ENCODE measurements at regions not wholly inside any gene's neighbourhood (a gene's known extent, or its start where the extent isn't known, plus 50 kb on each side); places are given as distances from the start of the nearest gene placed in this dataset.

DNA sequence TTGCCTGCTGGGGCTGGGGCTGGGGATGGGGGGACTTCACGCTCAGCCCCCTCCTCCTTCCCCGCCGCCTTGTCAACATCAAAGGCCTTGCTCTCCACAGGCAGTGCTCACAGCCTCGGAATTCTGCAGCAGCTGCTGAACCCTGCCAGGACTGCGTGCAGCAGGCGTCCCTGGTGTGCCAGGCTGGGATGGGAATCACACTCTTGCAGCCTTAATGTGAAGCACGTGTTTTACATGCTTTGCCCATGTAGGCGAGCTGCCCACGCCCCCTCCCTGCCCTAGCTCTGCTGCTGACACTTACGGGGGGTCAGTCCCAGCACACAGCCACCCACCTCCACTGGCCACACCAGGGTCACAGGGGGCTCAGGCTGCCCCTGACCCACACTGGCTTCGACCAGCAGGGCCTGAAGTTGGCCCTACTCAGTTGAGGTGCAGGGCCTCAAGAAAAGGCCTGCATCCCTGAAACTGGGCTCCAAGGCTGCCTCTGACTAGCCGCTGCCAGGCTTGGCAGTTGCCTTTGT is 276.2 kb upstream of the RTL1 start:
- H3K9me3 Mint-ChIP-seq (ENCODE audit: unreplicated experiment): peaks cover 13% of the 10 kb centered on the region
- TF ChIP-seq EZH2 (IDR thresholded peaks at IDR 0.05; ENCODE audit: insufficient read depth, low read length): no peak
- TF ChIP-seq, protein P1, sequence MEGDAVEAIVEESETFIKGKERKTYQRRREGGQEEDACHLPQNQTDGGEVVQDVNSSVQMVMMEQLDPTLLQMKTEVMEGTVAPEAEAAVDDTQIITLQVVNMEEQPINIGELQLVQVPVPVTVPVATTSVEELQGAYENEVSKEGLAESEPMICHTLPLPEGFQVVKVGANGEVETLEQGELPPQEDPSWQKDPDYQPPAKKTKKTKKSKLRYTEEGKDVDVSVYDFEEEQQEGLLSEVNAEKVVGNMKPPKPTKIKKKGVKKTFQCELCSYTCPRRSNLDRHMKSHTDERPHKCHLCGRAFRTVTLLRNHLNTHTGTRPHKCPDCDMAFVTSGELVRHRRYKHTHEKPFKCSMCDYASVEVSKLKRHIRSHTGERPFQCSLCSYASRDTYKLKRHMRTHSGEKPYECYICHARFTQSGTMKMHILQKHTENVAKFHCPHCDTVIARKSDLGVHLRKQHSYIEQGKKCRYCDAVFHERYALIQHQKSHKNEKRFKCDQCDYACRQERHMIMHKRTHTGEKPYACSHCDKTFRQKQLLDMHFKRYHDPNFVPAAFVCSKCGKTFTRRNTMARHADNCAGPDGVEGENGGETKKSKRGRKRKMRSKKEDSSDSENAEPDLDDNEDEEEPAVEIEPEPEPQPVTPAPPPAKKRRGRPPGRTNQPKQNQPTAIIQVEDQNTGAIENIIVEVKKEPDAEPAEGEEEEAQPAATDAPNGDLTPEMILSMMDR (IDR thresholded peaks at IDR 0.05; ENCODE audit: insufficient read depth, low read depth, low read length): no peak
- H2AFZ ChIP-seq (ENCODE audit: low read depth, low read length): no peak overlapping the region
- H3K4me1 Mint-ChIP-seq (ENCODE audit: low read depth, unreplicated experiment): no peaks in the 10 kb centered on the region
- H3K36me3 Mint-ChIP-seq (ENCODE audit: low read depth, unreplicated experiment): no peaks in the 10 kb centered on the region
- no peaks in the 10 kb centered on the region for H3K4me1 ChIP-seq (ENCODE audit: insufficient read depth, low read length)
- H3K4me2 ChIP-seq (ENCODE audit: low read length): no peak overlapping the region
- no peak overlapping the region for H3K27ac Mint-ChIP-seq (ENCODE audit: unreplicated experiment)
- no peak overlapping the region for H3K27ac ChIP-seq (ENCODE audit: low read depth, low read length)
- H3K9ac ChIP-seq (ENCODE audit: low read length): no peak overlapping the region
- H3K4me3 Mint-ChIP-seq (ENCODE audit: unreplicated experiment): no peak overlapping the region
- DNase-seq (ENCODE audit: low read depth) (no peak), FAIRE-seq (no peak)
- peaks cover 15% of the 10 kb centered on the region for H3K27me3 Mint-ChIP-seq (ENCODE audit: low read depth, unreplicated experiment)
- H3K79me2 ChIP-seq (ENCODE audit: insufficient read depth, low read length): no peaks in the 10 kb centered on the region
- peaks cover 7% of the 10 kb centered on the region for H3K9me3 ChIP-seq (ENCODE audit: insufficient read depth, low read depth, low read length)
- no peaks in the 10 kb centered on the region for H3K36me3 ChIP-seq (ENCODE audit: insufficient read depth, low read length)
- H3K4me3 ChIP-seq (ENCODE audit: insufficient read depth, low read depth, low read length): no peak overlapping the region
- peaks cover 3% of the 10 kb centered on the region for H3K27me3 ChIP-seq (ENCODE audit: insufficient read depth, low read length)
- no peaks in the 10 kb centered on the region for H4K20me1 ChIP-seq (ENCODE audit: insufficient read depth, low read length)

DNA sequence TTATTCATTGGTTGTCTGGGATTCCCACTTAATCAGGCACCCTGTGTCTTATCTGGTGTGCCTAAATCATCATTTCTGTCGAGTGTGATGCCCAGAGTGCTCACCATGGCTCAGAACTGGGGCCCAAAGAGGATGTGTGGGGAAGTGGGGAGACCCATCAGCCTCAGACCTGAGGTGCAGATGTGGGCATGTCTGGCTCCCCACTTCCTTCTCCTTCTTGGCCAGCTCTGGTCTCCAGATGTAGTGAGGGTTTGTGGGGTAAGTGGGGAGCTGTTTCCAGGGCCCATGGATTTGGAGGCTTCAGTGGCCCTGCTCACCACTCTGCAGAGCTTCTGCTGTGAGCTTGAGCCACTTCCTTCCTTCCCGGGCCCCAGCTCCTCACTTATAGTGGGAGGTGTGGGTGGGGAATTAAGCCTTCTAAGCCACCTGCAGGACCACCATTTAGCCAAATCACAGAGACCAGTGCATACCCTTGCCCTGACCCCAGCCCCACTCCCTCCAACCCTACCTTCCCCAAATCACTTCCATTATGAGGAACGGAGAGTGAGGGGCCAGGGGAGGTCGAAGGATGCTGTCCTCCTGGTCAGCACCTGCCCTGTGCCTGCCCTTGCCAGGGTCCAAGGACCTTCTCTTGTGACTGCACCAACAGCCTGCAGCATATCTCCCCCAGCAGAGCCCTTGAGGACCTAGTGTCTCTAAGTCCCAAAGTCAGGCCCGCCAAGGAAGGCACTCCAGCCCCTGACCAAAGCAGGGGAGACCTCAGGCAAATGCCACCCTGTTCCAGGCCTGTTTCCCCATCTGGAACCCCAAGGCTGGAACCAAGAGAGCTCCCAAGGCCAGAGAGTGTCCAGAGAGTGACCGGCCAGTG is 278.2 kb upstream of the RTL1 start:
- H3K4me3 Mint-ChIP-seq (ENCODE audit: unreplicated experiment): no peak overlapping the region
- Histone ChIP-seq H3K4me2 (ENCODE audit: low read length) (no peak overlapping the region), H3K4me1 (ENCODE audit: insufficient read depth, low read length) (no peaks in the 10 kb centered on the region), H2AFZ (ENCODE audit: low read depth, low read length) (no peak overlapping the region), H3K79me2 (ENCODE audit: insufficient read depth, low read length) (no peaks in the 10 kb centered on the region), H3K9ac (ENCODE audit: low read length) (no peak overlapping the region), H3K4me3 (ENCODE audit: insufficient read depth, low read depth, low read length) (no peak overlapping the region), H3K27ac (ENCODE audit: low read depth, low read length) (no peak overlapping the region), H4K20me1 (ENCODE audit: insufficient read depth, low read length) (no peaks in the 10 kb centered on the region), H3K27me3 (ENCODE audit: insufficient read depth, low read length) (peaks cover 10% of the 10 kb centered on the region), H3K9me3 (ENCODE audit: insufficient read depth, low read depth, low read length) (peaks cover 7% of the 10 kb centered on the region), H3K36me3 (ENCODE audit: insufficient read depth, low read length) (no peaks in the 10 kb centered on the region)
- TF ChIP-seq, protein P1 (IDR thresholded peaks at IDR 0.05; ENCODE audit: insufficient read depth, low read depth, low read length): no peak
- TF ChIP-seq EZH2 (IDR thresholded peaks at IDR 0.05; ENCODE audit: insufficient read depth, low read length): no peak
- H3K27me3 Mint-ChIP-seq (ENCODE audit: low read depth, unreplicated experiment): peaks cover 23% of the 10 kb centered on the region
- DNase-seq (ENCODE audit: low read depth): no peak
- no peaks in the 10 kb centered on the region for H3K36me3 Mint-ChIP-seq (ENCODE audit: low read depth, unreplicated experiment)
- no peaks in the 10 kb centered on the region for H3K4me1 Mint-ChIP-seq (ENCODE audit: low read depth, unreplicated experiment)
- no peak overlapping the region for H3K27ac Mint-ChIP-seq (ENCODE audit: unreplicated experiment)
- peaks cover 13% of the 10 kb centered on the region for H3K9me3 Mint-ChIP-seq (ENCODE audit: unreplicated experiment)
- FAIRE-seq: no peak

DNA sequence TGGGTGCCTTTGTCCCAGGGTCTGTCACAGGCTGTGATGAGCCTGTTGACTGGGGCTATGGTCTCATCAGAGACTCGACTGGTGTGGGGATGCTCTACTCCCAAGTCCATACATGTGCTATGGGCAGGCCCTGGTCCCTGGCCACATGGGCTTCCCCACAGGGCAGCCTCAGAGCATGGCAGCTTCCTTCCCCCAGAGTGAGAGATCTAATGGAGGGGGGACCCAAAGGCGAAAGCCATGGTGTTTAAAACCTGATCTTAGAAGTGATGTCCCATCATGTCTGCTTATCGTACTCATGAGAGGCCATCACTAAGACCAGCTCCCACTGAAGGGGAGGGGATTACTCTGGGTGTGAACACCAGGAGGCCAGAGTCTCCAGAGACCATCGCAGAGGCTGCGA is 279.0 kb upstream of the RTL1 start:
- Mint-ChIP-seq H3K9me3 (ENCODE audit: unreplicated experiment) (peaks cover 13% of the 10 kb centered on the region), H3K4me1 (ENCODE audit: low read depth, unreplicated experiment) (no peaks in the 10 kb centered on the region), H3K27me3 (ENCODE audit: low read depth, unreplicated experiment) (peaks cover 27% of the 10 kb centered on the region), H3K36me3 (ENCODE audit: low read depth, unreplicated experiment) (no peaks in the 10 kb centered on the region), H3K4me3 (ENCODE audit: unreplicated experiment) (no peak overlapping the region), H3K27ac (ENCODE audit: unreplicated experiment) (no peak overlapping the region)
- H3K9ac ChIP-seq (ENCODE audit: low read length): no peak overlapping the region
- peaks cover 14% of the 10 kb centered on the region for H3K27me3 ChIP-seq (ENCODE audit: insufficient read depth, low read length)
- H3K4me1 ChIP-seq (ENCODE audit: insufficient read depth, low read length): no peaks in the 10 kb centered on the region
- H3K4me2 ChIP-seq (ENCODE audit: low read length): no peak overlapping the region
- FAIRE-seq (no peak), DNase-seq (ENCODE audit: low read depth) (no peak)
- no peak overlapping the region for H3K4me3 ChIP-seq (ENCODE audit: insufficient read depth, low read depth, low read length)
- H2AFZ ChIP-seq (ENCODE audit: low read depth, low read length): no peak overlapping the region
- H4K20me1 ChIP-seq (ENCODE audit: insufficient read depth, low read length): no peaks in the 10 kb centered on the region
- no peak overlapping the region for H3K27ac ChIP-seq (ENCODE audit: low read depth, low read length)
- no peak for TF ChIP-seq EZH2 (IDR thresholded peaks at IDR 0.05; ENCODE audit: insufficient read depth, low read length)
- TF ChIP-seq, protein P1 (IDR thresholded peaks at IDR 0.05; ENCODE audit: insufficient read depth, low read depth, low read length): no peak
- H3K79me2 ChIP-seq (ENCODE audit: insufficient read depth, low read length): no peaks in the 10 kb centered on the region
- H3K9me3 ChIP-seq (ENCODE audit: insufficient read depth, low read depth, low read length): peaks cover 7% of the 10 kb centered on the region
- H3K36me3 ChIP-seq (ENCODE audit: insufficient read depth, low read length): no peaks in the 10 kb centered on the region

Measured in astrocyte (in vitro differentiated cells and primary cell).